ENCODE measurements at regions not wholly inside any gene's neighbourhood (a gene's known extent, or its start where the extent isn't known, plus 50 kb on each side); places are given as distances from the start of the nearest gene placed in this dataset.

DNA sequence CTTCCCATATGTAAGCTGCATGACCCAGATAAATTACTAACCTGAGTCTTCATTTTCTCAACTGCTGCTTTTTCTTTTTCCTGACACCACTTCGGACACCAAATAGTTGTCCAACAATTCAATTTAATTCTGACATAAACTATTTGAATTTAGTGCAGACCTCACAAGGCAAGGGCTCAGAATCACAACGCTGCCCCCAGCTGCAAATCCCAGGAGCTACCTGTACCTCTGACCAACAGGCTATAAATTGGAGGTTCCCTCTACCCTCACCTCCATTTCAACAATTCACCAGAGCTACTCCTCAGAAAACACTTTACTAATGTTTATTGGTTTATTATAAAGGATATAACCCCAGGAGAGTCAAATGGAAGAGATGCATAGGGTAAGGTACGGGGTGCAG is 737.6 kb downstream of the NTRK3 start:
- no peak for DNase-seq (ENCODE audit: low spot score)
- Histone ChIP-seq H3K9me2 (ENCODE audit: insufficient read depth) (peaks cover 14% of the 10 kb centered on the region; the same call in 1 of the 2 replicates), H4K20me1 (replicated peaks; ENCODE audit: insufficient read depth) (no peaks in the 10 kb centered on the region), H3K4me2 (no peak overlapping the region), H3K4me3 (no peak overlapping the region), H2AFZ (no peak overlapping the region), H3F3A (replicated peaks; ENCODE audit: low read depth) (no peaks in the 10 kb centered on the region), H3K4me1 (ENCODE audit: insufficient read depth) (no peaks in the 10 kb centered on the region), H3K27ac (ENCODE audit: low read depth) (no peak overlapping the region), H3K79me2 (replicated peaks; ENCODE audit: insufficient read depth) (no peaks in the 10 kb centered on the region), H3K36me3 (ENCODE audit: insufficient read depth) (no peaks in the 10 kb centered on the region), H3K27me3 (ENCODE audit: insufficient read depth) (no peaks in the 10 kb centered on the region)
- no peak for TF ChIP-seq POLR2AphosphoS5 (IDR thresholded peaks at IDR 0.05; ENCODE audit: low read depth)
- no peak for TF ChIP-seq EZH2 (IDR thresholded peaks at IDR 0.05; ENCODE audit: low read depth, unreplicated experiment)
- TF ChIP-seq, protein P1, sequence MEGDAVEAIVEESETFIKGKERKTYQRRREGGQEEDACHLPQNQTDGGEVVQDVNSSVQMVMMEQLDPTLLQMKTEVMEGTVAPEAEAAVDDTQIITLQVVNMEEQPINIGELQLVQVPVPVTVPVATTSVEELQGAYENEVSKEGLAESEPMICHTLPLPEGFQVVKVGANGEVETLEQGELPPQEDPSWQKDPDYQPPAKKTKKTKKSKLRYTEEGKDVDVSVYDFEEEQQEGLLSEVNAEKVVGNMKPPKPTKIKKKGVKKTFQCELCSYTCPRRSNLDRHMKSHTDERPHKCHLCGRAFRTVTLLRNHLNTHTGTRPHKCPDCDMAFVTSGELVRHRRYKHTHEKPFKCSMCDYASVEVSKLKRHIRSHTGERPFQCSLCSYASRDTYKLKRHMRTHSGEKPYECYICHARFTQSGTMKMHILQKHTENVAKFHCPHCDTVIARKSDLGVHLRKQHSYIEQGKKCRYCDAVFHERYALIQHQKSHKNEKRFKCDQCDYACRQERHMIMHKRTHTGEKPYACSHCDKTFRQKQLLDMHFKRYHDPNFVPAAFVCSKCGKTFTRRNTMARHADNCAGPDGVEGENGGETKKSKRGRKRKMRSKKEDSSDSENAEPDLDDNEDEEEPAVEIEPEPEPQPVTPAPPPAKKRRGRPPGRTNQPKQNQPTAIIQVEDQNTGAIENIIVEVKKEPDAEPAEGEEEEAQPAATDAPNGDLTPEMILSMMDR (conservative IDR thresholded peaks at IDR 0.05; ENCODE audit: low read depth in 2 of 2), result peak; percentile 25 to 42; a peak in 3 of 4 replicates
- Mint-ChIP-seq H3K36me3 (ENCODE audit: low read depth) (no peaks in the 10 kb centered on the region), H3K27me3 (ENCODE audit: insufficient read depth, low read depth, poor library complexity) (no peaks in the 10 kb centered on the region), H3K27ac (no peak overlapping the region), H3K4me3 (no peak overlapping the region), H3K4me1 (no peaks in the 10 kb centered on the region), H3K9me3 (no peaks in the 10 kb centered on the region)
- no peak for ATAC-seq

DNA sequence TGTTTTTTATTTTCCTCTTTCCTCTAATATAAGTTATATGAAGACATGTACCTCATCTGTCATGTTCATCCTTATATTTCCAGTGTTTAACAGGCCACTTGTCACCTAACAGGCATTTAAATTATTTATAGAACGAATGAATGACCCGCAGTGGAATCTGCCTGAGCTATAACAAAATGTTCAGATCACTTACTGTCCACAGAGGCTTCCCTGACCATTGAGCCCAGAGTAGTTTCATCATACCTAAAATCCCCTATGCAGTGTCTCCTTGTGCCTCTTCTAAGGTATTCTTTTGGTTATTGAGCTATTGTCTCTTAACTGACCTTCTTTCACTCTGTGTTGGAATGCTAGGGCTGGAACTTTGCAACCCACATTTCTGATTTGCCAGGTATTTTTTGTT is 748.5 kb downstream of the NTRK3 start:
- no peak overlapping the region for H3K4me2 ChIP-seq
- H3K9me2 ChIP-seq (ENCODE audit: insufficient read depth), result peaks cover 22% of the 10 kb centered on the region; the same call in 1 of the 2 replicates
- no peak overlapping the region for H3K4me3 ChIP-seq
- H3K36me3 ChIP-seq (ENCODE audit: insufficient read depth), result no peaks in the 10 kb centered on the region
- Mint-ChIP-seq H3K27ac (no peak overlapping the region), H3K4me1 (0 out of 3 replicates have a peak, but pooled peaks cover 2% of the 10 kb centered on the region), H3K9me3 (0 out of 3 replicates have a peak, but pooled peaks cover 3% of the 10 kb centered on the region), H3K4me3 (no peak overlapping the region), H3K27me3 (ENCODE audit: insufficient read depth, low read depth, poor library complexity) (no peaks in the 10 kb centered on the region), H3K36me3 (ENCODE audit: low read depth) (no peaks in the 10 kb centered on the region; the same call in 2 of the 3 replicates)
- H3K27me3 ChIP-seq (ENCODE audit: insufficient read depth), result no peaks in the 10 kb centered on the region
- H3F3A ChIP-seq (replicated peaks; ENCODE audit: low read depth), result no peaks in the 10 kb centered on the region
- ATAC-seq, result no peak
- no peak for DNase-seq (ENCODE audit: low spot score)
- no peaks in the 10 kb centered on the region for H4K20me1 ChIP-seq (replicated peaks; ENCODE audit: insufficient read depth)
- no peaks in the 10 kb centered on the region for H3K4me1 ChIP-seq (ENCODE audit: insufficient read depth)
- H3K79me2 ChIP-seq (replicated peaks; ENCODE audit: insufficient read depth), result no peaks in the 10 kb centered on the region
- 0 out of 2 replicates have a peak overlapping the region, but pooled peaks have one; percentile 28 for H2AFZ ChIP-seq
- no peak overlapping the region for H3K27ac ChIP-seq (ENCODE audit: low read depth)
- TF ChIP-seq CREB1 (CRISPR knock-in tag; IDR thresholded peaks at IDR 0.05; ENCODE audit: low read depth) (no peak), EZH2phosphoT487 (IDR thresholded peaks at IDR 0.05; ENCODE audit: unreplicated experiment) (no peak), NANOG (IDR thresholded peaks at IDR 0.05; ENCODE audit: borderline replicate concordance) (no peak), STAT1 (IDR thresholded peaks at IDR 0.05; ENCODE audit: unreplicated experiment) (no peak), ZNF114 (CRISPR knock-in tag; IDR thresholded peaks at IDR 0.05) (no peak), POLR2AphosphoS5 (IDR thresholded peaks at IDR 0.05; ENCODE audit: low read depth) (no peak), JUNB (IDR thresholded peaks at IDR 0.05; ENCODE audit: unreplicated experiment) (no peak)
- TF ChIP-seq, protein P2, sequence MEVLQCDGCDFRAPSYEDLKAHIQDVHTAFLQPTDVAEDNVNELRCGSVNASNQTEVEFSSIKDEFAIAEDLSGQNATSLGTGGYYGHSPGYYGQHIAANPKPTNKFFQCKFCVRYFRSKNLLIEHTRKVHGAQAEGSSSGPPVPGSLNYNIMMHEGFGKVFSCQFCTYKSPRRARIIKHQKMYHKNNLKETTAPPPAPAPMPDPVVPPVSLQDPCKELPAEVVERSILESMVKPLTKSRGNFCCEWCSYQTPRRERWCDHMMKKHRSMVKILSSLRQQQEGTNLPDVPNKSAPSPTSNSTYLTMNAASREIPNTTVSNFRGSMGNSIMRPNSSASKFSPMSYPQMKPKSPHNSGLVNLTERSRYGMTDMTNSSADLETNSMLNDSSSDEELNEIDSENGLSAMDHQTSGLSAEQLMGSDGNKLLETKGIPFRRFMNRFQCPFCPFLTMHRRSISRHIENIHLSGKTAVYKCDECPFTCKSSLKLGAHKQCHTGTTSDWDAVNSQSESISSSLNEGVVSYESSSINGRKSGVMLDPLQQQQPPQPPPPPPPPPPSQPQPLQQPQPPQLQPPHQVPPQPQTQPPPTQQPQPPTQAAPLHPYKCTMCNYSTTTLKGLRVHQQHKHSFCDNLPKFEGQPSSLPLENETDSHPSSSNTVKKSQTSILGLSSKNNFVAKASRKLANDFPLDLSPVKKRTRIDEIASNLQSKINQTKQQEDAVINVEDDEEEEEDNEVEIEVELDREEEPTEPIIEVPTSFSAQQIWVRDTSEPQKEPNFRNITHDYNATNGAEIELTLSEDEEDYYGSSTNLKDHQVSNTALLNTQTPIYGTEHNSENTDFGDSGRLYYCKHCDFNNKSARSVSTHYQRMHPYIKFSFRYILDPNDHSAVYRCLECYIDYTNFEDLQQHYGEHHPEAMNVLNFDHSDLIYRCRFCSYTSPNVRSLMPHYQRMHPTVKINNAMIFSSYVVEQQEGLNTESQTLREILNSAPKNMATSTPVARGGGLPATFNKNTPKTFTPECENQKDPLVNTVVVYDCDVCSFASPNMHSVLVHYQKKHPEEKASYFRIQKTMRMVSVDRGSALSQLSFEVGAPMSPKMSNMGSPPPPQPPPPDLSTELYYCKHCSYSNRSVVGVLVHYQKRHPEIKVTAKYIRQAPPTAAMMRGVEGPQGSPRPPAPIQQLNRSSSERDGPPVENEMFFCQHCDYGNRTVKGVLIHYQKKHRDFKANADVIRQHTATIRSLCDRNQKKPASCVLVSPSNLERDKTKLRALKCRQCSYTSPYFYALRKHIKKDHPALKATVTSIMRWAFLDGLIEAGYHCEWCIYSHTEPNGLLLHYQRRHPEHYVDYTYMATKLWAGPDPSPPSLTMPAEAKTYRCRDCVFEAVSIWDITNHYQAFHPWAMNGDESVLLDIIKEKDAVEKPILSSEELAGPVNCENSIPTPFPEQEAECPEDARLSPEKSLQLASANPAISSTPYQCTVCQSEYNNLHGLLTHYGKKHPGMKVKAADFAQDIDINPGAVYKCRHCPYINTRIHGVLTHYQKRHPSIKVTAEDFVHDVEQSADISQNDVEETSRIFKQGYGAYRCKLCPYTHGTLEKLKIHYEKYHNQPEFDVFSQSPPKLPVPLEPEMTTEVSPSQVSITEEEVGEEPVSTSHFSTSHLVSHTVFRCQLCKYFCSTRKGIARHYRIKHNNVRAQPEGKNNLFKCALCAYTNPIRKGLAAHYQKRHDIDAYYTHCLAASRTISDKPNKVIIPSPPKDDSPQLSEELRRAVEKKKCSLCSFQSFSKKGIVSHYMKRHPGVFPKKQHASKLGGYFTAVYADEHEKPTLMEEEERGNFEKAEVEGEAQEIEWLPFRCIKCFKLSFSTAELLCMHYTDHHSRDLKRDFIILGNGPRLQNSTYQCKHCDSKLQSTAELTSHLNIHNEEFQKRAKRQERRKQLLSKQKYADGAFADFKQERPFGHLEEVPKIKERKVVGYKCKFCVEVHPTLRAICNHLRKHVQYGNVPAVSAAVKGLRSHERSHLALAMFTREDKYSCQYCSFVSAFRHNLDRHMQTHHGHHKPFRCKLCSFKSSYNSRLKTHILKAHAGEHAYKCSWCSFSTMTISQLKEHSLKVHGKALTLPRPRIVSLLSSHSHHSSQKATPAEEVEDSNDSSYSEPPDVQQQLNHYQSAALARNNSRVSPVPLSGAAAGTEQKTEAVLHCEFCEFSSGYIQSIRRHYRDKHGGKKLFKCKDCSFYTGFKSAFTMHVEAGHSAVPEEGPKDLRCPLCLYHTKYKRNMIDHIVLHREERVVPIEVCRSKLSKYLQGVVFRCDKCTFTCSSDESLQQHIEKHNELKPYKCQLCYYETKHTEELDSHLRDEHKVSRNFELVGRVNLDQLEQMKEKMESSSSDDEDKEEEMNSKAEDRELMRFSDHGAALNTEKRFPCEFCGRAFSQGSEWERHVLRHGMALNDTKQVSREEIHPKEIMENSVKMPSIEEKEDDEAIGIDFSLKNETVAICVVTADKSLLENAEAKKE (CRISPR knock-in tag; IDR thresholded peaks at IDR 0.05), result no peak
- TF ChIP-seq, protein P1 (conservative IDR thresholded peaks at IDR 0.05; ENCODE audit: low read depth in 2 of 2), result no peak
- TF ChIP-seq, protein P3, sequence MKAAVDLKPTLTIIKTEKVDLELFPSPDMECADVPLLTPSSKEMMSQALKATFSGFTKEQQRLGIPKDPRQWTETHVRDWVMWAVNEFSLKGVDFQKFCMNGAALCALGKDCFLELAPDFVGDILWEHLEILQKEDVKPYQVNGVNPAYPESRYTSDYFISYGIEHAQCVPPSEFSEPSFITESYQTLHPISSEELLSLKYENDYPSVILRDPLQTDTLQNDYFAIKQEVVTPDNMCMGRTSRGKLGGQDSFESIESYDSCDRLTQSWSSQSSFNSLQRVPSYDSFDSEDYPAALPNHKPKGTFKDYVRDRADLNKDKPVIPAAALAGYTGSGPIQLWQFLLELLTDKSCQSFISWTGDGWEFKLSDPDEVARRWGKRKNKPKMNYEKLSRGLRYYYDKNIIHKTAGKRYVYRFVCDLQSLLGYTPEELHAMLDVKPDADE (IDR thresholded peaks at IDR 0.05), result no peak
